HFFc6 (cell line): ENCODE measurements at regions not wholly inside any gene's neighbourhood (a gene's known extent, or its start where the extent isn't known, plus 50 kb on each side); places are given as distances from the start of the nearest gene placed in this dataset.

ENCODE experiments used
- DNase-seq: peaks from one replicate; pipeline ENCODE4 v3.0.0-alpha.2; 2018
- H3K27ac Mint-ChIP-seq: 2 replicates; pipeline ENCODE4 v1.8.0; 2020; ENCODE audit warnings: mild to moderate bottlenecking, mixed read lengths
- H3K27me3 Mint-ChIP-seq: 2 replicates; pipeline ENCODE4 v1.8.0; 2021; ENCODE audit warnings: mild to moderate bottlenecking, moderate library complexity, mixed read lengths; ENCODE audit not compliant: insufficient read depth
- H3K36me3 Mint-ChIP-seq: 2 replicates; pipeline ENCODE4 v1.8.0; 2021; ENCODE audit warnings: low read depth, mixed read lengths
- H3K4me1 Mint-ChIP-seq: 2 replicates; pipeline ENCODE4 v1.8.0; 2020; ENCODE audit warnings: low read depth, mixed read lengths
- H3K4me3 Mint-ChIP-seq: 2 replicates; pipeline ENCODE4 v1.8.0; 2020; ENCODE audit warnings: mild to moderate bottlenecking, moderate library complexity, mixed read lengths
- H3K9me3 Mint-ChIP-seq: 2 replicates; pipeline ENCODE4 v1.8.0; 2020; ENCODE audit warnings: mild to moderate bottlenecking, mixed read lengths
- TF ChIP-seq, protein P1 (sequence below): fragments of 200-600 bp; sonication (generic); IDR thresholded peaks from 2 replicates; pipeline ENCODE4 v1.5.0; 2021; ENCODE audit warnings: antibody characterized with exemption, mild to moderate bottlenecking

DNA sequence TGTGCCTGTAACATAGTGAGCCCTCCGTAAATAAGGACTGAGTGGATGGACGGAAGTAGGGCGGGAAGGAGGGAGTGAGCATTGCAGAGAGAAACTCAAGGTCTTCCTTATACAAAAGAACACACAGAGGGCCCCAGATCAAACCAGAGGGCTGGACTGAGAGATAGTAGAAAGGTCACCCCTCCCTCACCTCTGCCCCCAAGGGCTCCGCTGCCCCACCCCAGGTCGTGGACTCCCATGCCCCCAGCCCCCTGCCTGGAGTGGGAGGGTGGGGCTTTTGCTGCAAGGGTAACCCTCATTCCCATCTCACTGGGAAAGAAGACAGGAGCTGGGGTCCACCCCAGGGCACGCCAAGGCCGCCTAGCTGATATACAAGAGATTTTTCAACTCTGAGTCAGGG, 157.0 kb downstream of the MN1 start:
- no peak overlapping the region for H3K4me3 Mint-ChIP-seq
- DNase-seq: no peak
- H3K27ac Mint-ChIP-seq: no peak overlapping the region
- H3K36me3 Mint-ChIP-seq: no peaks in the 10 kb centered on the region
- H3K4me1 Mint-ChIP-seq: no peaks in the 10 kb centered on the region
- H3K9me3 Mint-ChIP-seq: no peaks in the 10 kb centered on the region; the same call in 1 of the 2 replicates
- TF ChIP-seq, protein P1, sequence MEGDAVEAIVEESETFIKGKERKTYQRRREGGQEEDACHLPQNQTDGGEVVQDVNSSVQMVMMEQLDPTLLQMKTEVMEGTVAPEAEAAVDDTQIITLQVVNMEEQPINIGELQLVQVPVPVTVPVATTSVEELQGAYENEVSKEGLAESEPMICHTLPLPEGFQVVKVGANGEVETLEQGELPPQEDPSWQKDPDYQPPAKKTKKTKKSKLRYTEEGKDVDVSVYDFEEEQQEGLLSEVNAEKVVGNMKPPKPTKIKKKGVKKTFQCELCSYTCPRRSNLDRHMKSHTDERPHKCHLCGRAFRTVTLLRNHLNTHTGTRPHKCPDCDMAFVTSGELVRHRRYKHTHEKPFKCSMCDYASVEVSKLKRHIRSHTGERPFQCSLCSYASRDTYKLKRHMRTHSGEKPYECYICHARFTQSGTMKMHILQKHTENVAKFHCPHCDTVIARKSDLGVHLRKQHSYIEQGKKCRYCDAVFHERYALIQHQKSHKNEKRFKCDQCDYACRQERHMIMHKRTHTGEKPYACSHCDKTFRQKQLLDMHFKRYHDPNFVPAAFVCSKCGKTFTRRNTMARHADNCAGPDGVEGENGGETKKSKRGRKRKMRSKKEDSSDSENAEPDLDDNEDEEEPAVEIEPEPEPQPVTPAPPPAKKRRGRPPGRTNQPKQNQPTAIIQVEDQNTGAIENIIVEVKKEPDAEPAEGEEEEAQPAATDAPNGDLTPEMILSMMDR: no peak
- H3K27me3 Mint-ChIP-seq: peaks cover 21% of the 10 kb centered on the region

DNA sequence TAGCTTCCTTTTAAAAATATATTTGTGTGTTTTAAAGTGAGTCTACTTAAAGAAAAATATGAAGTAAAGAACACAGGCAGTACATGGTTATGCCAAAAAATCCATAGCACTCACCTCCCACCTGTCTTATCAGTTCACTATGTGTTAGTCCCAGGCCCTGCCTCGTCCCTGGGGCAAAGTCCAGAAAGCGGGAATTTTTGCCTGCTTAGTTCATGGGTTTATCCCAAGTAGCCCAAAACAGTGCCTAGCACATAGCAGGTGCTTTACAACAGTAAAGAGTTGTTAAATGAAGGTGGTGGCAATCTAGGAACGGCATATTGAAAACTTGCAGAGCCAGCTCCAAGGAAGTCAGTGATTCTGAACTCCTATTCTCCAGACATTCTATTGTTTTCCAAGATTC, 154.0 kb downstream of the MN1 start:
- Mint-ChIP-seq H3K27me3 (peaks cover 31% of the 10 kb centered on the region), H3K9me3 (no peaks in the 10 kb centered on the region; the same call in 1 of the 2 replicates), H3K36me3 (no peaks in the 10 kb centered on the region), H3K4me1 (no peaks in the 10 kb centered on the region), H3K27ac (no peak overlapping the region), H3K4me3 (no peak overlapping the region)
- no peak for DNase-seq
- TF ChIP-seq, protein P1: no peak

DNA sequence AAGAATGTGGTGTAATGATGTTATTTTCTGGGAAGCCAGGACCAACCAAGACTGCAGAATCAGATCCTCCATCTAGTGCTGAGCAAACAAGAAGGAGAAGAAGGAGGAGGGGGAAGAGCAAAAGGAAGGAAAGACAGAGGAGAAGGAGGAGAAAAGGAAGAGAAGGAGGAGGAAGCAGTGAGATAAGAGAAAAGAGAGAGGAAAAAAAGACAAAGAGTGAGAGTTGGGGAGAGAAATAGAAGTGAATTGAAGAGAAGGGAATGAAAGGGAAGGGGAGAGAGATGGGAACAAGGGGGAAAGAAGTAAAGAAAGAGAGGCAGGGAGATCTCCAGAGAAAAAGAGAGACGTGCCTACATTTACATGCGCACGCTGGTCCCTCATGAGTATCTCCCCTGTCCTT, 153.5 kb downstream of the MN1 start:
- H3K27ac Mint-ChIP-seq: no peak overlapping the region
- no peak overlapping the region for H3K4me3 Mint-ChIP-seq
- TF ChIP-seq, protein P1: no peak
- no peaks in the 10 kb centered on the region for H3K36me3 Mint-ChIP-seq
- H3K27me3 Mint-ChIP-seq: peaks cover 26% of the 10 kb centered on the region
- no peaks in the 10 kb centered on the region for H3K4me1 Mint-ChIP-seq
- H3K9me3 Mint-ChIP-seq: no peaks in the 10 kb centered on the region; the same call in 1 of the 2 replicates
- no peak for DNase-seq

DNA sequence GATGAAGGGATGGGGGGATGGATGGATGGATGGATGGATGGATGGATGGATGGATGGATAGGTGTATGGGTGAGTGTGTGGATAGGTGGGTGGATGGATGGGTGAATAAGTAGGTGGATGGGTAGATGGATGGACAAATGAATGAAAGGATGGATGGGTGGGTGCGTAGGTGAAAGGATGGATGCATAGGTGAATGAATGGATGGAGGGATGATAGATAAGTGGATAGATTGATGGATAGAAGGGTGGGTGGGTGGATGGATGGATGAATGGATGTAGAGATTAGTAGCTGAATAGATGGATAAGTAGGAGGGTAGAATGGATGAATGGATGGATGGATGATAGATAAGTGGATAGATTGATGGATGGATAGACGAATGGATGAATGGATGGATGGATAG, 152.7 kb downstream of the MN1 start:
- Mint-ChIP-seq H3K27ac (no peak overlapping the region), H3K4me1 (no peaks in the 10 kb centered on the region), H3K4me3 (no peak overlapping the region), H3K36me3 (no peaks in the 10 kb centered on the region), H3K27me3 (peaks cover 25% of the 10 kb centered on the region), H3K9me3 (no peaks in the 10 kb centered on the region; the same call in 1 of the 2 replicates)
- no peak for DNase-seq
- TF ChIP-seq, protein P1: no peak

DNA sequence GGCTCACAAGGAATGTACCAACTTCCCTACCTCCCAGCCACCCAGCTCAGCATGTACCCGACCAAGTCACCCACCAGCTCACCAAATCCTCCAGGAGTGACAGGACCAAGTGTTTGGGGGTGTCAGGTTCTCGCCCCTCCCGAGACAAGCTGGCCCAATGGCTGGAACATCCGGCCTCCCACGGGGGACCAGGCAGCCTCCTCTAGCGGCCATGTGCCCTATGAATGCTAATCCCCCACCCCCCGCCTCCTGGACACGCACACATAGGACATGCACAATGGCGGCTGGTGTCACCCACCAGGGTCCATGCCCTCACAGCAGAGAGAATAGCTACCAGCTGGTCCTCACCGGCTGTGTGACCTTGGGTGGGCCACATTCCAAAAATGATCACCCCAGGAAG, 151.0 kb downstream of the MN1 start:
- Mint-ChIP-seq H3K4me1 (no peaks in the 10 kb centered on the region), H3K36me3 (no peaks in the 10 kb centered on the region), H3K27ac (no peak overlapping the region), H3K9me3 (no peaks in the 10 kb centered on the region; the same call in 1 of the 2 replicates), H3K4me3 (no peak overlapping the region), H3K27me3 (peaks cover 32% of the 10 kb centered on the region)
- TF ChIP-seq, protein P1: no peak
- DNase-seq: no peak

DNA sequence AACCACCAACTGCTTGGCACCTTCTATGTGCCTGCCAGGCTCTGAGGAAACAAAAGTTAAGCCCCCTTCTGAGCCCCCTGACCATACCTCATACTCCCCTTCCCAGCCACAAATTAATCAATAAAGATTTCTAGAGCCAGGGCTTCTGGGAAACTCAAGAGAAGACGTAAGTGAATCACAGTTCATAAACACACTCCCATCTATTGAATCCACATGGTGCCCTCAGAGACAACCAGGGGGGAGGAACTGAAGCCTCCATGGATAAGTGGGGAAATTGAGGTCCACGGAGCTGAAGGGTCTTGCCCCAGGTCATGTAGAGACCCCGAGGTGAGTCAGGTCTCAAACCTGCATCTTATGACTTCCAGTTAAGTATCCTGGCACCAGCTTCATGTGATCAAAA, 150.6 kb downstream of the MN1 start:
- DNase-seq: no peak
- H3K4me1 Mint-ChIP-seq: no peaks in the 10 kb centered on the region
- H3K27ac Mint-ChIP-seq: no peak overlapping the region
- H3K9me3 Mint-ChIP-seq: peaks cover under 1% of the 10 kb centered on the region; the same call in 1 of the 2 replicates
- H3K4me3 Mint-ChIP-seq: no peak overlapping the region
- H3K27me3 Mint-ChIP-seq: peaks cover 35% of the 10 kb centered on the region
- TF ChIP-seq, protein P1: no peak
- H3K36me3 Mint-ChIP-seq: no peaks in the 10 kb centered on the region
